H1 (cell line): ENCODE measurements at regions not wholly inside any gene's neighbourhood (a gene's known extent, or its start where the extent isn't known, plus 50 kb on each side); places are given as distances from the start of the nearest gene placed in this dataset.

Source experiments
- CTCF ChIA-PET: fragments of 300-600 bp; sonication (Branson Sonifier 250); formaldehyde crosslinking; loops from one replicate; lab custom pipeline; 2021; ENCODE audit not compliant: partially characterized antibody; lab: Charles Lee
- POLR2A ChIA-PET: fragments of 300-600 bp; sonication (Branson Sonifier 250); formaldehyde crosslinking; loops from one replicate; lab custom pipeline; 2021; ENCODE audit warnings: inconsistent platforms; ENCODE audit not compliant: partially characterized antibody; lab: Charles Lee
- DNase-seq, 2 experiments: peaks; one replicate each; pipeline versions ENCODE4 v3.0.0 to v3.0.0-alpha.2; 2010 to 2022; ENCODE audit warnings: low spot score in 2 of 2, low read depth in 1 of 2, mixed read lengths in 1 of 2
- FAIRE-seq: peaks from 2 replicates; lab custom pipeline; 2011; peaks lifted over from hg19 to GRCh38; lab: Jason Lieb, UNC
- H2AFZ ChIP-seq: 2 replicates; pipeline ENCODE4 v1.8.1; 2012; ENCODE audit warnings: low read length, inconsistent platforms
- H2AK5ac ChIP-seq: 2 replicates; pipeline ENCODE4 v1.6.1; 2013; ENCODE audit warnings: low read depth, low read length
- H2BK120ac ChIP-seq: replicated peaks from 2 replicates; pipeline ENCODE3; 2013; ENCODE audit warnings: low read depth, low read length, inconsistent platforms
- H2BK12ac ChIP-seq: 2 replicates; pipeline ENCODE4 v1.6.1; 2013; ENCODE audit warnings: low read depth, low read length
- H2BK15ac ChIP-seq: 2 replicates; pipeline ENCODE4 v1.6.1; 2013; ENCODE audit warnings: low read length
- H2BK20ac ChIP-seq: 2 replicates; pipeline ENCODE4 v1.6.1; 2013; ENCODE audit warnings: low read length
- H2BK5ac ChIP-seq: 2 replicates; pipeline ENCODE4 v1.6.1; 2013; ENCODE audit warnings: low read depth, low read length
- H3K14ac ChIP-seq: 2 replicates; pipeline ENCODE4 v1.6.1; 2013; ENCODE audit warnings: inconsistent platforms; ENCODE audit not compliant: insufficient read length
- H3K18ac ChIP-seq: 2 replicates; pipeline ENCODE4 v1.6.1; 2013; ENCODE audit warnings: low read length; ENCODE audit errors: extremely low read depth
- H3K23ac ChIP-seq: 2 replicates; pipeline ENCODE4 v1.6.1; 2013; ENCODE audit warnings: inconsistent platforms; ENCODE audit not compliant: insufficient read length
- H3K23me2 ChIP-seq: 2 replicates; pipeline ENCODE4 v1.6.1; 2013; ENCODE audit warnings: low read depth, low read length
- H3K27ac ChIP-seq: 2 replicates; pipeline ENCODE4 v1.6.1; 2011; ENCODE audit warnings: low read depth, low read length, inconsistent platforms
- H3K27me3 ChIP-seq, 4 experiments: replicated peaks in 1 of 4; 1 replicate in 1 of 4; 2 replicates in 3 of 4; pipeline versions ENCODE4 v1.6.1 to v1.8.1; 2011 to 2013; ENCODE audit warnings: low read length in 3 of 4, mild to moderate bottlenecking in 3 of 4, inconsistent platforms in 2 of 4, mixed read lengths in 2 of 4, moderate library complexity in 1 of 4; ENCODE audit not compliant: control insufficient read depth in 3 of 4, insufficient read depth in 3 of 4; ENCODE audit errors: extremely low read depth in 1 of 4
- H3K36me3 ChIP-seq, 4 experiments: 2 replicates each; pipeline versions ENCODE4 v1.6.1 to v1.8.1; 2011 to 2013; ENCODE audit warnings: mild to moderate bottlenecking in 4 of 4, low read length in 3 of 4, moderate library complexity in 2 of 4, control low read depth in 1 of 4, inconsistent platforms in 1 of 4; ENCODE audit not compliant: insufficient read depth in 4 of 4, control insufficient read depth in 2 of 4
- H3K4ac ChIP-seq: replicated peaks from 2 replicates; pipeline ENCODE3; 2013; ENCODE audit warnings: low read length, low read depth, mixed read lengths, inconsistent platforms; ENCODE audit not compliant: insufficient read length
- H3K4me1 ChIP-seq, 4 experiments: replicated peaks in 1 of 4; 1 replicate in 1 of 4; 2 replicates in 3 of 4; pipeline versions ENCODE4 v1.6.1 to v1.8.1; 2011 to 2013; ENCODE audit warnings: low read length in 3 of 4, inconsistent platforms in 2 of 4, mixed read lengths in 1 of 4; ENCODE audit not compliant: insufficient read depth in 4 of 4, control insufficient read depth in 3 of 4
- H3K4me2 ChIP-seq, 2 experiments: 2 replicates each; pipeline versions ENCODE4 v1.6.1 to v1.8.1; 2011 to 2013; ENCODE audit warnings: low read depth in 2 of 2, low read length in 2 of 2, control low read depth in 1 of 2, inconsistent platforms in 1 of 2, mild to moderate bottlenecking in 1 of 2; ENCODE audit not compliant: insufficient read depth in 1 of 2
- H3K4me3 ChIP-seq, 4 experiments: fragments of 200-600, 300-600 bp in 1 of 4; sonication (generic), shearing (Covaris generic), sonication (Bioruptor Twin) in 1 of 4; 2 replicates each; pipeline versions ENCODE4 v1.5.1 to v1.8.1; 2011 to 2016; ENCODE audit warnings: low read length in 4 of 4, low read depth in 3 of 4, control low read depth in 2 of 4, inconsistent platforms in 2 of 4, mild to moderate bottlenecking in 2 of 4, mixed read lengths in 1 of 4, moderate library complexity in 1 of 4; ENCODE audit not compliant: insufficient read depth in 2 of 4; ENCODE audit errors: extremely low read depth in 1 of 4
- H3K56ac ChIP-seq: replicated peaks from 2 replicates; pipeline ENCODE3; 2013; ENCODE audit warnings: low read depth, mild to moderate bottlenecking, mixed read lengths, low read length, inconsistent platforms; ENCODE audit not compliant: insufficient read length
- H3K79me1 ChIP-seq: 2 replicates; pipeline ENCODE4 v1.6.1; 2013; ENCODE audit warnings: low read depth, low read length, control low read depth
- H3K79me2 ChIP-seq, 2 experiments: 2 replicates each; pipeline versions ENCODE4 v1.6.1 to v1.8.1; 2012 to 2013; ENCODE audit warnings: low read length in 2 of 2, mild to moderate bottlenecking in 2 of 2, inconsistent platforms in 1 of 2; ENCODE audit not compliant: insufficient read depth in 2 of 2, control insufficient read depth in 1 of 2
- H3K9ac ChIP-seq, 4 experiments: replicated peaks in 1 of 4; 1 replicate in 1 of 4; 2 replicates in 3 of 4; pipeline versions ENCODE4 v1.6.1 to v1.8.1; 2011 to 2013; ENCODE audit warnings: low read depth in 3 of 4, low read length in 3 of 4, control low read depth in 2 of 4, mild to moderate bottlenecking in 2 of 4, moderate library complexity in 2 of 4, inconsistent platforms in 1 of 4; ENCODE audit errors: extremely low read depth in 1 of 4
- H3K9me3 ChIP-seq, 2 experiments: 2 replicates each; pipeline versions ENCODE4 v1.6.1 to v1.8.1; 2012 to 2013; ENCODE audit warnings: mild to moderate bottlenecking in 2 of 2, moderate library complexity in 2 of 2, control low read depth in 1 of 2, inconsistent platforms in 1 of 2, low read depth in 1 of 2, low read length in 1 of 2, mixed read lengths in 1 of 2; ENCODE audit not compliant: insufficient read depth in 2 of 2
- H4K20me1 ChIP-seq, 2 experiments: replicated peaks in 1 of 2; 2 replicates each; pipeline versions ENCODE3 to v1.8.1; 2011 to 2013; ENCODE audit warnings: inconsistent platforms in 2 of 2, low read length in 2 of 2, mild to moderate bottlenecking in 1 of 2; ENCODE audit not compliant: insufficient read depth in 2 of 2, control insufficient read depth in 1 of 2
- H4K5ac ChIP-seq: 2 replicates; pipeline ENCODE4 v1.6.1; 2013; ENCODE audit warnings: low read length, low read depth, mixed read lengths, inconsistent platforms; ENCODE audit not compliant: insufficient read length
- H4K8ac ChIP-seq: 2 replicates; pipeline ENCODE4 v1.8.0; 2013; ENCODE audit warnings: mild to moderate bottlenecking, moderate library complexity, low read length, inconsistent platforms; ENCODE audit not compliant: insufficient read depth; ENCODE audit errors: extremely low read depth
- H4K91ac ChIP-seq: replicated peaks from 2 replicates; pipeline ENCODE3; 2013; ENCODE audit warnings: low read length, mixed read lengths, inconsistent platforms; ENCODE audit not compliant: insufficient read length
- CREB1 ChIP-seq: IDR thresholded peaks from 2 replicates; pipeline ENCODE4 v1.6.1; 2012; ENCODE audit warnings: inconsistent platforms
- EP300 ChIP-seq, 2 experiments: IDR thresholded peaks; 1 replicate in 1 of 2; 2 replicates in 1 of 2; pipeline ENCODE4 v1.6.1; 2011 to 2012; ENCODE audit warnings: low read depth in 2 of 2, low read length in 2 of 2, mild to moderate bottlenecking in 2 of 2, borderline replicate concordance in 1 of 2, inconsistent platforms in 1 of 2, moderate library complexity in 1 of 2
- JUN ChIP-seq: IDR thresholded peaks from 2 replicates; pipeline ENCODE4 v1.6.1; 2011; ENCODE audit warnings: low read depth, mild to moderate bottlenecking, improper control_type of control experiment, low read length
- POU5F1 ChIP-seq: IDR thresholded peaks from 2 replicates; pipeline ENCODE4 v1.6.1; 2011; ENCODE audit warnings: low read depth, mild to moderate bottlenecking, low read length, moderate library complexity
- SAP30 ChIP-seq: fragments of 300-600 bp; sonication (generic); IDR thresholded peaks from 2 replicates; pipeline ENCODE4 v1.7.1; 2012; ENCODE audit warnings: low read length, moderate library complexity, mild to moderate bottlenecking, inconsistent platforms; ENCODE audit not compliant: insufficient read depth, insufficient replicate concordance
- SIRT6 ChIP-seq: IDR thresholded peaks from one replicate; pipeline ENCODE4 v1.7.1; 2012; ENCODE audit warnings: low read length, inconsistent platforms
- SP1 ChIP-seq: IDR thresholded peaks from 2 replicates; pipeline ENCODE4 v1.6.1; 2011; ENCODE audit warnings: low read depth, low read length
- TF ChIP-seq, protein P1 (sequence below): IDR thresholded peaks from 2 replicates; pipeline ENCODE4 v1.6.1; 2012; ENCODE audit warnings: inconsistent platforms
- TF ChIP-seq, protein P2 (sequence below): IDR thresholded peaks from 2 replicates; pipeline ENCODE4 v1.6.1; 2012; ENCODE audit warnings: low read length, inconsistent platforms
- TF ChIP-seq, protein P3 (sequence below): IDR thresholded peaks from 2 replicates; pipeline ENCODE4 v1.6.1; 2011; ENCODE audit warnings: low read depth, mild to moderate bottlenecking, low read length; ENCODE audit not compliant: insufficient read depth

DNA sequence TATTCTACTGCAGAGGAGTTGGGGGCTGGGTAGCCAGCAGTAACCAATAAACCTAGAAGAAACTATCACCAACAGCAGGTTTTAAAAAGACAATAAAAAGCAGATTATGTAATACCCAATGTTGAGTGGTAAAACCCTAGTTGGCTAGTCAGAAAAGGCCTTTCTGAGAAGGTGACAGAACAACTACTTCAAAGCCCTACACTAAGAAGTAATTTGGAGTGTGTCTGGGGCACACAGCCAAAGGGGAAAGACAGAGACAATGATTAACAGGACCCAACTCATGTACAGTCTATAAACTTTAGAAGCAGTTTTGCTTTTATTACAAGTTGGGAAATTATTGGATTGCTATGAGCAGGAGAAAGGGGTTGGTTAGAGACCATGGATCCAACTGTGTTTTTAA is 77.2 kb upstream of the TMEM106B start:
- no peak overlapping the region for H2AFZ ChIP-seq
- TF ChIP-seq SP1 (no peak), JUN (no peak), SIRT6 (no peak), POU5F1 (no peak), CREB1 (no peak), EP300 (IDR thresholded peaks at IDR 0.05; ENCODE audit: borderline replicate concordance in 1 of 2, low read depth in 2 of 2, low read length in 2 of 2) (no peak), SAP30 (no peak)
- TF ChIP-seq, protein P1, sequence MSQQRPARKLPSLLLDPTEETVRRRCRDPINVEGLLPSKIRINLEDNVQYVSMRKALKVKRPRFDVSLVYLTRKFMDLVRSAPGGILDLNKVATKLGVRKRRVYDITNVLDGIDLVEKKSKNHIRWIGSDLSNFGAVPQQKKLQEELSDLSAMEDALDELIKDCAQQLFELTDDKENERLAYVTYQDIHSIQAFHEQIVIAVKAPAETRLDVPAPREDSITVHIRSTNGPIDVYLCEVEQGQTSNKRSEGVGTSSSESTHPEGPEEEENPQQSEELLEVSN = no peak
- TF ChIP-seq, protein P2, sequence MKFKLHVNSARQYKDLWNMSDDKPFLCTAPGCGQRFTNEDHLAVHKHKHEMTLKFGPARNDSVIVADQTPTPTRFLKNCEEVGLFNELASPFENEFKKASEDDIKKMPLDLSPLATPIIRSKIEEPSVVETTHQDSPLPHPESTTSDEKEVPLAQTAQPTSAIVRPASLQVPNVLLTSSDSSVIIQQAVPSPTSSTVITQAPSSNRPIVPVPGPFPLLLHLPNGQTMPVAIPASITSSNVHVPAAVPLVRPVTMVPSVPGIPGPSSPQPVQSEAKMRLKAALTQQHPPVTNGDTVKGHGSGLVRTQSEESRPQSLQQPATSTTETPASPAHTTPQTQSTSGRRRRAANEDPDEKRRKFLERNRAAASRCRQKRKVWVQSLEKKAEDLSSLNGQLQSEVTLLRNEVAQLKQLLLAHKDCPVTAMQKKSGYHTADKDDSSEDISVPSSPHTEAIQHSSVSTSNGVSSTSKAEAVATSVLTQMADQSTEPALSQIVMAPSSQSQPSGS = no peak
- TF ChIP-seq, protein P3, sequence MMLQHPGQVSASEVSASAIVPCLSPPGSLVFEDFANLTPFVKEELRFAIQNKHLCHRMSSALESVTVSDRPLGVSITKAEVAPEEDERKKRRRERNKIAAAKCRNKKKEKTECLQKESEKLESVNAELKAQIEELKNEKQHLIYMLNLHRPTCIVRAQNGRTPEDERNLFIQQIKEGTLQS = no peak
- H3K18ac ChIP-seq = no peak overlapping the region
- H3K4ac ChIP-seq = no peak overlapping the region
- H3K4me1 ChIP-seq = no peaks in the 10 kb centered on the region
- no peak overlapping the region for H4K5ac ChIP-seq
- H3K56ac ChIP-seq = no peak overlapping the region
- no peaks in the 10 kb centered on the region for H3K23me2 ChIP-seq
- H2BK5ac ChIP-seq = no peak overlapping the region
- no peak overlapping the region for H3K14ac ChIP-seq
- no peaks in the 10 kb centered on the region for H3K9me3 ChIP-seq
- no peak overlapping the region for H3K4me2 ChIP-seq
- ChIA-PET CTCF (interaction anchor here (1.5 kb wide), 1 partner anchor 15 kb away, joined by 3 read pairs; no protein-coding TSS in a partner anchor), POLR2A (no interaction called here)
- H2BK15ac ChIP-seq = no peak overlapping the region
- no peaks in the 10 kb centered on the region for H3K79me2 ChIP-seq
- no peaks in the 10 kb centered on the region for H3K79me1 ChIP-seq
- no peaks in the 10 kb centered on the region for H4K20me1 ChIP-seq
- H2BK12ac ChIP-seq = no peak overlapping the region
- no peak overlapping the region for H2BK20ac ChIP-seq
- no peak for DNase-seq
- no peak overlapping the region for H4K8ac ChIP-seq
- H4K91ac ChIP-seq = no peak overlapping the region
- H2BK120ac ChIP-seq = no peak overlapping the region
- H3K4me3 ChIP-seq = no peak overlapping the region
- H3K9ac ChIP-seq = no peak overlapping the region
- no peak overlapping the region for H3K23ac ChIP-seq
- H2AK5ac ChIP-seq = no peak overlapping the region
- no peak for FAIRE-seq
- no peaks in the 10 kb centered on the region for H3K36me3 ChIP-seq
- H3K27ac ChIP-seq = no peak overlapping the region
- no peaks in the 10 kb centered on the region for H3K27me3 ChIP-seq
